Testis (tissue), 2 donors: ENCODE measurements at regions not wholly inside any gene's neighbourhood (a gene's known extent, or its start where the extent isn't known, plus 50 kb on each side); places are given as distances from the start of the nearest gene placed in this dataset.

Experiments used
- POLR2A ChIP-seq: fragments of 450-650 bp; IDR thresholded peaks from one replicate; pipeline ENCODE4 v1.6.1; 2017; ENCODE audit warnings: antibody characterized with exemption, mild to moderate bottlenecking, moderate library complexity
- TF ChIP-seq, protein P1 (sequence below), 3 experiments: fragments of 450-650 bp in 2 of 3; fragments of 200-600 bp in 1 of 3; sonication (generic) in 1 of 3; IDR thresholded peaks; one replicate each; pipeline ENCODE4 v1.5.1; 2016 to 2019; ENCODE audit warnings: antibody characterized with exemption in 3 of 3, mild to moderate bottlenecking in 2 of 3, moderate library complexity in 1 of 3

GRCh38 chr16:73183611-73184092 is 135.7 kb upstream of the ZFHX3 start:
- TF ChIP-seq, protein P1, sequence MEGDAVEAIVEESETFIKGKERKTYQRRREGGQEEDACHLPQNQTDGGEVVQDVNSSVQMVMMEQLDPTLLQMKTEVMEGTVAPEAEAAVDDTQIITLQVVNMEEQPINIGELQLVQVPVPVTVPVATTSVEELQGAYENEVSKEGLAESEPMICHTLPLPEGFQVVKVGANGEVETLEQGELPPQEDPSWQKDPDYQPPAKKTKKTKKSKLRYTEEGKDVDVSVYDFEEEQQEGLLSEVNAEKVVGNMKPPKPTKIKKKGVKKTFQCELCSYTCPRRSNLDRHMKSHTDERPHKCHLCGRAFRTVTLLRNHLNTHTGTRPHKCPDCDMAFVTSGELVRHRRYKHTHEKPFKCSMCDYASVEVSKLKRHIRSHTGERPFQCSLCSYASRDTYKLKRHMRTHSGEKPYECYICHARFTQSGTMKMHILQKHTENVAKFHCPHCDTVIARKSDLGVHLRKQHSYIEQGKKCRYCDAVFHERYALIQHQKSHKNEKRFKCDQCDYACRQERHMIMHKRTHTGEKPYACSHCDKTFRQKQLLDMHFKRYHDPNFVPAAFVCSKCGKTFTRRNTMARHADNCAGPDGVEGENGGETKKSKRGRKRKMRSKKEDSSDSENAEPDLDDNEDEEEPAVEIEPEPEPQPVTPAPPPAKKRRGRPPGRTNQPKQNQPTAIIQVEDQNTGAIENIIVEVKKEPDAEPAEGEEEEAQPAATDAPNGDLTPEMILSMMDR (IDR thresholded peaks at IDR 0.05), result no peak
- TF ChIP-seq POLR2A, result no peak
